RPMI7951 (cell line): ENCODE measurements at regions not wholly inside any gene's neighbourhood (a gene's known extent, or its start where the extent isn't known, plus 50 kb on each side); places are given as distances from the start of the nearest gene placed in this dataset.
A peak's percentile ranks its signal among the peaks of the same experiment; 100 is the strongest.

Experiments
- DNase-seq: peaks from one replicate; pipeline ENCODE4 v3.0.0-alpha.2; 2012; ENCODE audit warnings: low read depth

DNA sequence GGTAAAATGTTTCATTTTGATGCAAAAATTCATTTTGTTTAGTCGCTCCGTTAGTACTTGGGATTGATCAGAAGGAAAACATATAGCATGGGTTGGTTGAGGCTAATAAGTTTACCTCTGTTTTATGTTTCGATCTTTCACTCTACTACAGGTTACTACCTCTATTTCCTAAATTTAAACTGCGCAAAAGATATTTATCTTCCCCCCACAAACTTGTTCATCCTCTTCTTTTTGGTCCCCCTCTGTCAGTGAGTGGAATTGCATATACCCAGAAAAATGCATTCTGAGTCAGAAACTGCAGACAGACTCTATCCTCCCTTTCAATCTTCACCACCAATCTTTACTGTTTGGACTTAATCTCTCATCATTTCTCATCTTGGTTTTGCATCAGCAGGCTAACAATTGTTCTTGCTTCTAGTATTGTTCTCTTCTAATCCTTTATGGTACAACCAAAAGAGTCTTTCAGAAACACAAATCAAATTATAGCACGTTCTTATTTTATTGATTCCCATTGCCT is 316.0 kb upstream of the ADGRL4 start:
- peak; percentile 14 for DNase-seq

DNA sequence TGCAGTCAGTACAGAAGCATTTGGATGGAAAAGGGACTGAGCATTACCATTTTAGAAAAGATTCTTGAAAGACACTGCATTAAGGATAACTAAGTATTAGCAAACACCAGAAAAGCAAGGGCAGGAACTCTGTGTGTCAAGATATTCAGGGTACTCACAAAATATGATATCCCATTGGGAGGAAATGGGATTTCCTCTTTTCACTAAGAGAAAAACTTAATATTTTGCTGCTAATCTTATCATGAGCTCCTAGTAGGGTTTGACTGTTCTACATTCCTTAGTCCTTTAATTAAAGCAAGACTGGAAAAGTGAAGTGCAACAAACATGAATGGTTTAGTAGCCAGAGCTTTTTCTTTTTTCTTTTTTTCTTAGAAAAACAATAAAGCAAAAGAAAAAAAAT is 305.9 kb upstream of the ADGRL4 start:
- DNase-seq, result no peak

DNA sequence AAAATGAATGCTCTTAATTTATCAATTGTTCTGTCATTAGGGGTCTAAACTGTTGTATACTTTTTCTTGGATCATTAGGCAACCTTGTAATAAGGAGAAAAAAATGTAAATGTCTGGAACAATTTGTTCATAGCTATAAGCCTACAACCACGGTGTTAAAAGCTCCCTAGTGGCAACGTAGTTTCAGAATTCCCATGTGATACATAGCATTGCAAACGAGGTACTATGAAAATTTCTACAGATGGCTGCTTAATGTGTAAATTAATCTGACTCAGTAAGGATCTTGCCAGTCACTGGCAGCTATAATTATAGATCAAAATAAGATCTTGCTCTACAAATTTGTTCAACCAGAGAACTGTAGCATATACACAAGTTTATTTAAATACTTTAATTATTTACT is 304.1 kb upstream of the ADGRL4 start:
- DNase-seq, result no peak

DNA sequence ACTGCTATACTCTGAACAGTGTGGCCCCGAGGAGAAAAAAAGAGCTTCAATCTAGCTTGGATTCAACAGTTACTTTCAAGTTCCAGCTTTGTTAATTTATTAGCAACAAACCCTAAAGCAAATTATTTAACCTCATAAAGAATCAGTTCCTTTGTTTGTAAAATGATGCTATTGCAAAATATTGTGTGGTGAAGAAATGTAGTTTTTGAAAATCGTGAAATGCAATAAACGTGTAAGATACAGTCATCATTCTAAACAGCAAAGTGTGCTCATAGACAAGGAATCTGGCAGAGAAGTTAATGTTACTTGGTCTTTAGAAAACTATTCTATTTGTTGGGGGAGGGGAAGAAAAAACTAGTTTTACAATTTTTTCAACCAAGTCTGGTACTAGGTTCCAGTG is 297.6 kb upstream of the ADGRL4 start:
- DNase-seq, result no peak

DNA sequence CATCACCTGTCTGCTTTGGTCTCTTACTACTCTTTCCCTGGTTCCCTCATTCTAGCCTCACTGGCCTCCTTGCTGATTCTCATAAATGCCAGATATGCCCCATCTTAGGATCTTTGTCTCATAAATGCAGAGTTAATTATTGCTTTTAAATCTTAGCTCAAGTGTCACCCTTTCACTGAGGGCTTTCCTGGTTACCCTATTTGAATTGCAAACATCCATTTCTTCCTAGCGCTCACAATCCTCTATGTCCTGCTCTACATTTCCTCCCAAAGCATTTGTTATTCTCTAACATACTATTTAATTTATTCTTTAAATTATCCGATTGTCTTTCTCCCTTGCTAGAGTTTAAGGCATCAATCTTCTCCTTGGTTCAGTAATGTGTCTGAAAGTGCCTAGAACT is 296.5 kb upstream of the ADGRL4 start:
- no peak for DNase-seq

- no peak for DNase-seq
These were observed 295.9 kb upstream of the ADGRL4 start for GRCh38 chr1:79302380-79302930.

GRCh38 chr1:79295967-79296366 is 289.4 kb upstream of the ADGRL4 start:
- DNase-seq, result no peak

DNA sequence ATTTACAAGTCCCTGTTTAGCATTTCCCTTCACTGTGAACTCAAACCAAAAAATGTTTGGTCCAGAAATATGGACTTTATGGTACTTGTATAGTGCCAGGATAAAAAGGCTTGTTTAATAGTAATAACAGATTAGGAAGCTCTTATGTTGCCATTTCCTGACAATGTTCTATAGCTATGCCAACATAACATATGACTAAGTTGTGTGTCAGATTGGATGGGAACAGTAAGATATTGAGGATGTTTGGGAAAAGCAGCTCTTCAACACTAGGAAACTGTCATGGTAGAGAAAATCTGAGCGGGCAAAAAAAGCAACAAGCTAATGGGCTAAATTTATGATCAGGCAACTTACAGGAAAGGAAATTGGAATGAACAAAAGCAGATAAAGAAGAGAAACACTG is 287.1 kb upstream of the ADGRL4 start:
- DNase-seq, result peak; percentile 9

- DNase-seq, result no peak
These were observed 284.5 kb upstream of the ADGRL4 start for GRCh38 chr1:79290927-79291474.

- no peak for DNase-seq
These were observed 281.5 kb upstream of the ADGRL4 start for GRCh38 chr1:79287982-79288381.

DNA sequence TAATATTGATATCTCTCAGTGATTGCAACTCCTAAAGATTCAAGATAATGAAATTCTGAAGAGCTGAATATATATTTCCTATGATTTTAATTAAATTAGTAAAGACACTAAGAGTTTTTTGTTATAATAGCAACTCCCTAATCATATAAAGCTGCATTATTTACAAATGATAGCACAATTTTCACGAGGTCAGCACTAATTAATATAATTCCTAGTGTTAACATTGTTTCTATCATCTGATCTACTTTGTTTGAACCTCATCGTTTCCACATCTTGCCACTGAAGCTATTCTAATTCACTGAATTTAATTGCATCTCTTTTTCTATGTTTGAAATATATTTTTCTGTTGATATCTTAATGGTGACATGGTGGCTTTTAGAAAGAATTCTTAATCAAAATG is 279.1 kb upstream of the ADGRL4 start:
- no peak for DNase-seq

GRCh38 chr1:79283451-79283850 is 276.9 kb upstream of the ADGRL4 start:
- DNase-seq, result no peak

DNA sequence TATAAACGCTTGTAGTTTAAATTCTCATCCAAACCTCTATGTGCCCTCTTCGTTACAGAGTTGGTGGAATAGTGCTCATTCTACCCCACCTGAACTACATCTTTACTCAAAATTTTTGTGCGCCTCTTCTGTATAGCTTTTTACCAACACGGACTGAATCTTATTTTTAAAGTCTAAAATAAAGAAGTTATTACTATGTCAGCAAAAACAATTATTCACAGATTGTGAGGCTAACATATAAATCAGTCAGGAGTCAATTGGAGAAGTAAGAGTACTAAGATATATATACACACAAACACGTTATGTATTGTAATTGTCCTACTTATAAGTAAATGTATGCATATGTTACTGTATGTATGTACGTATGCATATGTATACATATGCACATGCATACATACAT is 274.9 kb upstream of the ADGRL4 start:
- DNase-seq, result no peak

- DNase-seq, result no peak
These were observed 265.2 kb upstream of the ADGRL4 start for GRCh38 chr1:79271759-79272158.

GRCh38 chr1:79264975-79265818 is 258.7 kb upstream of the ADGRL4 start:
- DNase-seq, result no peak

DNA sequence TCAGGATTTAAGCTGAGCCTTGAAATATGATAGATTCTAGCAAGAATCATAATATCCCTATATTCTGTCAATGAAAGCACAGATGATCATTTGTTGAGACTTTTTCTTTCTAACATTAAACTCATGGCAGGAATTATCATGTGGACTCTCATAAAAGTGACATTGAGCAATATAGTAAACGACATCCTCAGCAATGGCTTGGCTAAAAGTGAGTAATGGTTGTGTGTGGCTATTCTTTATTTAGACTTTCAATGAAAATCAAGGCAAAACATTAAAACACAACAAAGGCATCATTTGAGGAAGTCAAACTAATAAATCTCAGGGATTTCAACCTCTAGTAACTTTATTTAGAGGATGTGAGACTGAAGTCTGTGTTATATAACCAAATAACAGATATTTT is 257.8 kb upstream of the ADGRL4 start:
- DNase-seq, result no peak

- DNase-seq, result no peak
These were observed 256.3 kb upstream of the ADGRL4 start for GRCh38 chr1:79262745-79263258.

DNA sequence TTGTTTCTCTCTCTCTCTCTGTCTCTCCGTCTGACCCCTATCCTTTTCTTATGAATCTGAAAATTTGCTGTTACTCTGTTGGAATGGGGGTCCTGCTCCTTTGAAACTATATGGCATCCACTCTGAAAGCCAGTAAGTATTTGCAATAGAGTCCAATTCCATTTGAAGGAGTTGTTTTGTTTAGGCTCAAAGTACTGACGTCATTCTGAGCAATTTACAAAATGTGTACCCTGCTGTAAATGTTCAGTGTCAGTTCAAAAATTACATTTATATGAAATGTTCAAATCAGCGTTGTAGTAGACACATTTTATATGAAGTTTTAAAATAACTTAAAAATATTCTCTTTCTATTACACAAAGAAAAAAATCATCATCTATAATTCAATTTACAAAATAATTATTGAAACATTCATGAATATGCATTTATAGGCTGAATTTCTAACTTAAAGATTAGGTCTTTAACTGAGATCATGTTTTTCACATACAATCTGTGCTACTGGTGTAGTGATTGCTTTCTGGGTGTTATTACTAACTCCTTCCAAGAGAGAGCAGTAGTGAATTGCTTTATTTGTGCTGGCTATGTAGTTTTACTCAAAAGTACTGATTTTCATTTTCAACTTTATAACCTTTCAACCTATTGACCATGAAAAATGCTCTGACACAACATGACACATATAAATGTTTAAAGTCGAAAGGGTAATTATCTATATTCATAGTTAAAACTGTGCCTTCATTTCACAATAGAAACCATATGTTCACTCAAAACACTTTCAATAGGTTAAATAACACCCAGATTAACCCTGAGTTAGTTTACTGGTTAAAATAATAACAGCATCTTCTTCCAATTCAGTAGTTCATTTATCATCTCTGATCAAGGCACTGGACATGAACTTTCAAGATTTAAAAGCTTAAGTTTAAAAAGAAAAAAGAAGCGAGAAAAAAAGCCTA is 253.1 kb upstream of the ADGRL4 start:
- peak; percentile 37 for DNase-seq

DNA sequence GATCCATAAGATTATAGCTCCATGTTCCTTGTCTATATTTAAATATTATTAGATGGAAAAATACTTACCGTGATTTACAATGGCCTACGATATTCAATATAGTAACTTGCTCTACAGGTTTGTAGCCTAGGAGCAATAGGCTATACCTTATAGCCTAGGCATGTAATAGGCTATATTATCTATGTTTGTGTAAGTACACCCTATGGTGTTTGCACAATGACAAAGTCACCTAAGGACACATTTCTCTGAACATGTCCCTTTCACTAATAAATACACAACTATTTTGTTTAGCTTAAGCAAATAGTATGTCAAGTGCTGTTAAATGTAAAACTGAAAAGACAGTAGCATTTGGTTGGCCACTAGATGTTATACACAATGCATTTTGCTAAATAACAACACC is 248.9 kb upstream of the ADGRL4 start:
- no peak for DNase-seq

DNA sequence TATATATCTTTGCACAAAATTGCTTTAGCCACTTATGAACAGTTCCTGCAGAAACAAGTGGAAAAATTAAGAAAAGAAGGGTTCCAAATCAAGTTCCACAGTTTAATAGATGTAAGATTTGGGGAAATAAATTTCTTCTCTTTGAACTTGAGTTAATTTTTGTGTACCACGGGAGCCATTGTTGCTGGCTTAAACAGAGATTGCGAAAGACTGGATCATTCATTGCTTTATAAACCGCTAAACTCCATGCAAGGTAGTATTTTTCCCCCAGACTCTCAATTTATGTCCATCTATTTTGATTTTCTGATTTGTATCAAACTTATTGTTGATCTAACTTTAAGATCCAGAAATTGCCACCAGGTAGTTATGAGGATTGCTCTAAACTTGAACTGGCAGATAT is 246.1 kb upstream of the ADGRL4 start:
- no peak for DNase-seq

GRCh38 chr1:79239840-79240239 is 233.3 kb upstream of the ADGRL4 start:
- DNase-seq, result no peak
